IPS-NIHi7 (cell line): ENCODE measurements at regions not wholly inside any gene's neighbourhood (a gene's known extent, or its start where the extent isn't known, plus 50 kb on each side); places are given as distances from the start of the nearest gene placed in this dataset.
"Not testable (repeated sequence)": the region's sequence is repeated elsewhere in the genome, so short reads cannot be mapped to it uniquely, and the experiment has no call there.

Experiments
- DNase-seq: peaks from one replicate; pipeline ENCODE4 v3.0.0; 2012; ENCODE audit warnings: mixed read lengths; ENCODE audit errors: extremely low spot score

GRCh38 chr4:175033162-175033561 is 115.0 kb downstream of the ADAM29 start:
- DNase-seq: no peak

GRCh38 chr4:175034007-175034406 is 115.8 kb downstream of the ADAM29 start:
- DNase-seq: no peak

- DNase-seq: no peak
These were observed 117.0 kb downstream of the ADAM29 start for GRCh38 chr4:175034986-175035705.

GRCh38 chr4:175035905-175036304 is 117.7 kb downstream of the ADAM29 start:
- DNase-seq: no peak

GRCh38 chr4:175048111-175048784 is 130.1 kb downstream of the ADAM29 start:
- no peak for DNase-seq

GRCh38 chr4:175048906-175049305 is 130.7 kb downstream of the ADAM29 start:
- DNase-seq: no peak

GRCh38 chr4:175051974-175052373 is 133.8 kb downstream of the ADAM29 start:
- DNase-seq: no peak

- DNase-seq: peak; percentile 67
These were observed 136.8 kb downstream of the ADAM29 start for GRCh38 chr4:175054980-175055379.

- no peak for DNase-seq
These were observed 144.0 kb downstream of the ADAM29 start for GRCh38 chr4:175062183-175062592.

- DNase-seq: no peak
These were observed 147.1 kb downstream of the ADAM29 start for GRCh38 chr4:175065228-175065627.

GRCh38 chr4:175066923-175067627 is 148.9 kb downstream of the ADAM29 start:
- no peak for DNase-seq

- no peak for DNase-seq
These were observed 150.1 kb downstream of the ADAM29 start for GRCh38 chr4:175068266-175068665.

- no peak for DNase-seq
These were observed 152.3 kb downstream of the ADAM29 start for GRCh38 chr4:175070444-175070843.

GRCh38 chr4:175071123-175071522 is 153.0 kb downstream of the ADAM29 start:
- no peak for DNase-seq

GRCh38 chr4:175087145-175087544 is 169.0 kb downstream of the ADAM29 start:
- DNase-seq: no peak

- DNase-seq: no peak
These were observed 172.0 kb downstream of the ADAM29 start for GRCh38 chr4:175090116-175090515.

- no peak for DNase-seq
These were observed 173.5 kb downstream of the ADAM29 start for GRCh38 chr4:175091649-175092048.

GRCh38 chr4:175092114-175092513 is 174.0 kb downstream of the ADAM29 start:
- DNase-seq: no peak

- not testable (repeated sequence) for DNase-seq
These were observed 174.9 kb downstream of the ADAM29 start for GRCh38 chr4:175093055-175093454.

- DNase-seq: no peak
These were observed 185.2 kb downstream of the ADAM29 start for GRCh38 chr4:175103403-175103802.

- DNase-seq: no peak
These were observed 188.1 kb downstream of the ADAM29 start for GRCh38 chr4:175106301-175106700.

GRCh38 chr4:175109933-175110332 is 191.8 kb downstream of the ADAM29 start:
- peak; percentile 43 for DNase-seq
